ENCODE measurements at regions not wholly inside any gene's neighbourhood (a gene's known extent, or its start where the extent isn't known, plus 50 kb on each side); places are given as distances from the start of the nearest gene placed in this dataset. TPM values are rescaled to one million over a fixed set of nuclear protein-coding genes. Genes with fewer than 3 reads are reported as not detected.

- no peaks in the 10 kb centered on the region for H3K27me3 ChIP-seq (ENCODE audit: control insufficient read depth, insufficient read depth, low read length)
- peaks cover 43% of the 10 kb centered on the region for H3K9me3 ChIP-seq (ENCODE audit: control insufficient read depth, insufficient read depth, low read length)
- no peak overlapping the region for H3K4me3 ChIP-seq (ENCODE audit: low read depth, low read length)
- POLR2A ChIA-PET = no interaction called here
- no peak for TF ChIP-seq CTCF (IDR thresholded peaks at IDR 0.05; ENCODE audit: low read depth, low read length)
- DNase-seq (ENCODE audit: low read depth, low spot score) = no peak
- CTCF ChIA-PET = no interaction called here
- no peak overlapping the region for H3K27ac ChIP-seq (ENCODE audit: low read depth, low read length)
Observed at GRCh38 chr2:15889442-15890123, 50.8 kb upstream of the MYCN start.

- CTCF ChIA-PET = no interaction called here
Observed at GRCh38 chr2:15890124-15890754, 50.1 kb upstream of the MYCN start.

More at GRCh38 chr2:15890124-15890754, 50.1 kb upstream of the MYCN start:
- no peak for DNase-seq (ENCODE audit: low read depth, low spot score)
- Histone ChIP-seq H3K27ac (ENCODE audit: low read depth, low read length) (no peak overlapping the region), H3K9me3 (ENCODE audit: control insufficient read depth, insufficient read depth, low read length) (peaks cover 43% of the 10 kb centered on the region), H3K27me3 (ENCODE audit: control insufficient read depth, insufficient read depth, low read length) (no peaks in the 10 kb centered on the region), H3K4me3 (ENCODE audit: low read depth, low read length) (no peak overlapping the region)
- no peak for TF ChIP-seq CTCF (IDR thresholded peaks at IDR 0.05; ENCODE audit: low read depth, low read length)
- POLR2A ChIA-PET = no interaction called here

Small RNA genes lying in the stretch of these regions (small RNA-seq; reads per million reads assigned to genes)
- not detected for gene RNU5E-7P (ENCODE audit: insufficient read length, low read depth)

All from AG04450 (cell line).